ENCODE measurements at regions not wholly inside any gene's neighbourhood (a gene's known extent, or its start where the extent isn't known, plus 50 kb on each side); places are given as distances from the start of the nearest gene placed in this dataset.

DNA sequence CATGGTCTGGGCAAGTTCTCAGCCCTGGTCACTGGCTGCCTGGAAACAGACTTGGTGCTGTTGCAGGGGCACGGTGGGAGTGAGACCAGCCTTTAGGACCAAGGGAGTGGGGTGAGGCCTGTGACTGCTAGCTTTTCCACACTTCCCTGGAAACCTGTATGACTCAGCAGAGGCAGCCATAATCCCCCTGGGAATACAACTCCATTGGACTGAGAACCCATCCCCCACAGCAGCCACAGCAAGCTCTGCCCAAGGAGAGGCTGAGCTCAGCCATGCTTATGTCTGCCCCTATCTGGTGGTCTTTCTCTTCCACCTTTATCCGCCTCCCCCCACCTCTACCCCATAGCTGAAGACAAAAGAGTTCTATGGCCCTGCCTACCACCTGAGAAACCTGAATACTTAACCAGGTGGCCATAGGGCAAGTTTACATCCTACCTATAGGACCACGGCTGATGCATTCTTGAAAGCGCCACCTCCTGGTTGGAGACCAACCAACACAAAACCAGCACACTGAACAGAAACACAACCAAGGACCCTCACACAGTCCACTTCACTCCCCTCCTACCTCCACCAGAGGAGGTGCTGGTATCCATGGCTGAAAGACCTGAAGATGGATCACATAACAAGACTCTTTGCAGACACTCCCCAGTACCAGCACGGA lies 816.2 kb upstream of the SOX9 start:
- DNase-seq (ENCODE audit: low read depth): no peak

DNA sequence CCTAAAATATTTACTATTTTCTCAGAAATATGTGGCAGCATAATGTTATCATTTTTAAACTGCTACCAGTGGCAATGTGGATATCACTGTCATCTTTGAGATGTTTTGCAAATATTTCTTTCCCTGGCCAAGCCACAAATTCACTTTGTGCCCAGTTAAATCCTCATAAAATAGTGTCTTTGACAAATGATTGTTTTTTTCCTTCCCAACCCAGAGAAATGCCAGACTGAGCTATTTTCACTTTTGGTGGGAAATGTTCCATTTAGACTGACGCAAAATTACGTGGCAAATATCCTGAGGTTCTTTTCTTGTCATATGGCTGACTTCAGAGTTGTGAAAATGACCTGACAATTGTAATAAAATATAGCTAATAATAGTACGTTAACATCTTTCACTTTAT lies 807.0 kb upstream of the SOX9 start:
- peak; percentile 22 for DNase-seq (ENCODE audit: low read depth)

DNA sequence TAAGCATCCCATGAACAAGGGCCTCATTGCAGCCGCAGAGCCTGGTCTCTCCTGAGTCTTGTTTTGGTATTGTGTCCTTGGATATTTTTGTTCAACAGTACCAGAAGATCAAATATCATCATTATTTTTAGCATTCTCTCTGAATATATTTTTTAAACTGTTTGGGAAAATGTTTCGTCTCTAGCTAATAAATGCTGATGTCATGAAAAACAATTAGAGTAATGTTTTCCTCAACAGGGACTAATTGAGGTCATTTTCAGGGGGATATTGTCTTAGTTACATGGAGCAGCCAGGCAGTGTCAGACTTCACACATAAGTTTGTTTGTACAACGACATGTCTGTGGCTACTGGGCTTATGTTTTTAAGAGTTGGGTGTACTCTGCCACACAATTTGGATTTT lies 805.3 kb upstream of the SOX9 start:
- DNase-seq (ENCODE audit: low read depth): no peak

DNA sequence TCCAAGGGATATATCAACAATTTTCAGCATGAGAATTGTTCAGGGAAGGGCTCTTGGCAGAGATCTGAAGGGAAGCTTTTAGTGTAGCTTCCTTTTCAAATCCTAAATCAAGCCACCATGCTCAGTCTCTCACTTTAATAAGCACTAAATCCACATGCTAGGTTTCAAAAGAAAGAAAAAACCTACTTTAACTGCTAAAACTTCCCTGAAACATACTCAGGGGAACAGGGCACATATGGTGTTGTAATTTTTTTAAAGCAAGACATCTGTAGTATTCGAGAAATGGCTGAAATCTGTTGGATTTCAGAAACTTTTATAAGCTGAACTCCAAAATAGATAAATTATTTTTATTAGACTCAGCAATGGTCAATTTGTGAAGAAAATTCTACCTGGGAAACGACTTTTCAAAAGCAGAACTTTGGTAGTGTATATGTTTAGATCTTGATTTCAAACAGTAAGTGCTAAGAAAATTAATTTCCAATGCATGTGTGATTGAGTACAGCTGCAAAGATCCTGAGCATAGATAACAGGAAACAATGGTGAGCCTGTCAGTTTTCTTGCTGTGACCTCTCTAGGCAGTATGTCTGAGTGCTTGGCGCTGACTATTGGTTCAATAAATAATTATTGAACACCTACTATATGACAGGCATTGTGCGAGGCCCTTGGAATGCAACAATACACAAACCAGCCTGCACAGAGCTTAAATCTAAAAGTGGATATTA lies 804.5 kb upstream of the SOX9 start:
- DNase-seq (ENCODE audit: low read depth): no peak

DNA sequence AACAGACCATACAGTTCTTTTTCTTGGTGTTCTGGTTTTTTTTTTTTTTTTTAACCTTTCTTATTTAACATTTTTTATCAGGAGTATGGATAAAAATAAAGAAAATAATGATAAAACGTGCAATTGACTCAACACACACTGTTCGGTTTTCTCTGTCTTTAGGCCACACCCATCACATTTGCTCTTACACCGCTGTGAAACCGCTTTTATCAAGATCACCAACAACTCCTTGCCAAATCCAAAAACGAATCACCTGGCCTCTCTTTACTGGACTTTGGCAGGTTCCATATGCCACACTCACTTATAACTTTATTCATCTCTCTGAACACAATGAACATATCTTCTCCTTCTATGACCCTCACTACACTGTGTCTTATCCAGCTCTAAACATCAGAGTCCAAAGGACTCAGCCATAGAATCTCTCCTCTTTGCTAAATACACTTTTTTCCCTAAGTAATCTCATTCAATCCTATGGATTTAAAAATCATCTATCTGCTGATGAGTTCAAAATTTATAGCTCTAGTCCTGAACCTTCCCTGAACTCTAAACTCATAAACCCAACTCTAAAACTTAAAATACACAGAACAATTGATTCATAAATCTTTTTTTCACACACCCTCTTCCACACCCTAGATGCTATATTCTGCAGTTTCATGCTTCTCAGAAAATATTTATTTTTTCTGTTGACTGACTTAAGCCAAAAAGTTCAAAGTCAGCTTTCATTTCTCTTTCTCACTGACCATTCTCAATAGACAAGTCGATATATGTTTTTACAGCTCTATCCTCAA lies 800.6 kb upstream of the SOX9 start:
- DNase-seq (ENCODE audit: low read depth): no peak

DNA sequence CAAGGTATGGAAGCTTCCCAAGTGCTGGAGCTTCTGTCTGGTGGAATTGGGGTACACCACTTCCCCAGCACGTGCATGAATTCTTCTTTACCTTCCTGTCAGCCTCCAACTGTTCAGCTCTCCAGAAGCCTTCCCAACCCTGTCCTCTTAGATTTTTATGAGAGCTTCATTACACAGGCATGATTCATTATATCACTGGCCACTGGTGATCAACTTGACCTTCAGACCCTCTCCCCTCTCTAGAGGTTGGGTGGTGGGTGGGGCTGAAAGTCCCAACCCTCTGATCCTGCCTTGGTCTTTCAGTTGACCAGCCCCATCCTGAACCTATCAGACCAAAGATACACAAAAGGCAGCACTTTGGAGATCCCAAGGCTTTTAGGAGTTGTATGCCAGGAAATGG lies 795.7 kb upstream of the SOX9 start:
- DNase-seq (ENCODE audit: low read depth): no peak

DNA sequence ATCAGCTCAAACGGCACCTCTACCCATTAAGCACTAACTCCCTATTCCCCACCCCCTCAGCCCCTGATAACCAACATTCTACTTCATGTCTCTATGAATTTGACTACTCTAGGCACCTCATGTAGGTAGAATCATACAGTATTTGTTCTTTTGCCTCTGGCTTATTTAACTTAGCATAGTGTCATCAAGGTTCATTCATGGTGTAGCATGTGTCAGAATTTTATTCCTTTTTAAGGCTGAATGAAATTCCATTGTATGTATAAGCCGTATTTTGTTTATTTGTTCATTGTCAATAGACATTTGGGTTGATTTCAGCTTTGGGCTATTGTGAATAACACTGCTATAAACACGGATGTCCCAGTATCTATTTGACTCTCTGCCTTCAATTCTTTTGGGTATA lies 794.9 kb upstream of the SOX9 start:
- no peak for DNase-seq (ENCODE audit: low read depth)

DNA sequence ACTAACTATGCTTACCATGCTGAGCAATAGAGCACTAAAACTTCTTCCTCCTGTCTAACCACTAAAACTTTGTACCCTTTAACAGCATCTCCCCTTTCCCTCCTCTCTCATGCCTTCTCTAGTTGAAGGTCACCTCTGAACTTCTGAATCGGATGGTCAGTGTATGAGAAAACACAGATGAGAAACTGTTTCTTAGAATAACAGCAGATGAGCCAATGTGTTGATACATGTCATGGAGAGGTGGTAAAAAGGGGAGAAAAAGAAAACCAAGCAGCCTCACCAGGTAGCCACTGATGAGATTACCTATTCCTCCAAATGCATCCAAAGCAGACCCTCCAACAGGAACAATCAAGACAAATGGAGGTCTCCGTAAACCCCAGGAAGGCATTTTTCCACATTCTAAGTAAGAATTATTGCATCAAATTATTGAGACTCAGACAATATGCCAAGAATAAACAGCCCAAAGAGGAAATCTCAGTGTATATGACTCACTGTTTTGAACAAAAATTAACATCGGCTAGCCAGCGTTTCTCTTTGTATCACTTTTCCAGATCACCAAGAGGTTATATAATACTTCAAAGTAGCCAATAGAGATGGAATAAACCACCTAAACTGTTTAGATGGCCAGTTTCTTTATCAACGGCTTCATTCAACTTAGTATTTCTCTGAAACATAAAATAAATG lies 793.3 kb upstream of the SOX9 start:
- DNase-seq (ENCODE audit: low read depth): peak; percentile 33

DNA sequence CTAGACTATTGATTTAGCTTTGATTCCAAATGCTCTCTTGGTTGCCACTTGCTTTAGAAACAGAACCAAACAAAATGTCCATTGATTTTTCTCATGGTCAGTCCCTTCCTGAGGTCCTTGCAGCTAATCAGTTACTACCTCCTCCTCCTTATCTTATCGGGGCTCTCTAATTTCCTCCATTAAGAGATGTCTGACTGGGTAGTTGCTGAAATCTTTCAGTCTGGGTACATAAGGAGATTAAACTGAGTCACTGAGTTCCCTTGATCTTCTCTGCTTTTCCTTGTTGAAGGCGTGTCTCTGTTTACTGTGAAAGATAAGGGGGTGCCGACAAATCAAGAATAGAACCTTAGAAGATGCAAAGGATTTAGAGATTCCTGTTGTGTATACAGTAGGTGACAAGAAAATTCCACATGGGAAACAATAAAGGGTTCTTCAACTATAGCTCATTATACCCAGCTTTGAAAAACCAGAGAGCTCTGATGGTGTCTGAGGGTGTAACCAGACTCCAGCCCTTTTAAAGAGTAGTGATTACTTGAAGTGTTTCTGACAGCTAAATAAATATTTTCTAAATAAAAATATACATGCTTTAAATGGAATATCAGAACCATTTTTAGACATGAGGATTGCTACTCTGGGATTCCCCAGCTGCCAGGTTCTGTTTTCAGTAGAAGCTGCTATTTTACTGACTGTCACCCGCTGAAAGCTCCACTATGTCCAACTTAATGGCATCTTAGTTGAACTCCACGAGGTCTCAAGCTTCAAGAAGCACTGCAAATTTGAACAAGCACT lies 791.3 kb upstream of the SOX9 start:
- DNase-seq (ENCODE audit: low read depth): no peak

DNA sequence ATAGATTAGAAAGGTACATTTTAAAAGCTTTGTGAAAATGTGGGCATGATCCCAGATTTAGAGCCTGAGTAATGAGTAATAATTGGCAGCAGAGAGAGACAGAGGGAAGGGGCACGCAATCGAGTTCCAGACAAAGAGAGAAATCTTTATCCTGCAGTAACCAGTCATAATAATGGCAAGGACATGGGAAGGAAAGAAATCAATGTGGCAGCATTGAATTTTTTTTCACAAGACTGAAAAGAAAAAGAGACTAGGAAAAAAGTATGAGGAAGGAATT lies 790.8 kb upstream of the SOX9 start:
- no peak for DNase-seq (ENCODE audit: low read depth)

DNA sequence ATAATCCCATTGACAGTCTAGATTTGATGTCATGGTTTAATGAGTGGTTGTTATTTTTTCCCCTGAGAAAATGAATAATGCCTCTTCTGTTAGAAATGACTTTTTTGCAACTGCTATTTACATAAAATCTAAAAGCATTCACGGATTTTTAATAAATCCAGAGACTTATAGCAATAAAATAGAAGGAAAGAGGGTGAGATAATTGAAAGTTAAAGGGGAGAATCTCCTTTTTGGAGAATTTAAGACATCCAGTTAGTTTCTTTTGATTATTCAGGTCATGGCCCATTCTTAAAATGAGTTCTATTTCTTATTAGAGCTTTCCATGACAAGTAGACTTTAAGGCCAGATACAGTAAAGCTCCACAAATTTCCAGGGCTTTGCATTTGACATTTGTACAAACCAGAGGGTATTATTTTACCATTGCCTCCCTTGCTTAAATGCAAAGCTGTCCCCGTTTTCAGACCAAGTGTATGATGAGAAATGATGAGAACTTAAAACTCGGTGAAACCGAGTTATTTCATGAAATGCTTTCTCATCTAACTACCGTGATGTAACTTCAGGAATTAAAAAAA lies 789.0 kb upstream of the SOX9 start:
- DNase-seq (ENCODE audit: low read depth): no peak

DNA sequence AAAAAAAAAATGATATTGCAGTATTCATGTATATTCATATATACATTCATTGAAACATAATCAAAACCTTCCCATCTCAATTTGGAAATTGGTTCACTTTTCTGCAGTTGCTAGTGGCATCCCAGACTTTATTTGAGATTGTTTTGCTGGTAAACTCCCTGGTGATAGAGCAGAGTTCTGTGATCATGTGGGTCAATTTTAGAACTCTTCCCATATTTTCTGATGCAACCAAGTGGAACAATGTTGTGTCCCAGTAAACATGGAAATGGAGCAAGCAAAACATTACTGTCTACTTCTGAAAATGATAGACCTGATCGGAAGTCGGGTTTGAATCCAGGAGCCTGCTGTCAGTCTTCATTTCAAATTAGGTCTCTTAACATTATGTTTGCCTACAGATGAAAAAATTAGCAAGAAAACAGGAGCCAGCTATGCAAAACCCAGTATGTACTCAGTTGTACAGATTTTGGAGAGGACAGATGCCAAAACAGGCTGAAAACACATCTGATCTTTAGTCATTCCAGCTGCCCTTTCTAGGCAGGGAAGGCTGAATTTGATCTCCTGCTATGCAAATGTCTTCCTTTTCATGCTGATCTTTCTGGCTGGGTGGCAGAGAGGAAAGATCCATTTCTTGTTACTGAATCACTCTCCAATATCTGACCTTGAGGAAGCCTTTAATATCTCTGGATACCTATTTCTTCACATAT lies 786.6 kb upstream of the SOX9 start:
- peak; percentile 51 for DNase-seq (ENCODE audit: low read depth)

DNA sequence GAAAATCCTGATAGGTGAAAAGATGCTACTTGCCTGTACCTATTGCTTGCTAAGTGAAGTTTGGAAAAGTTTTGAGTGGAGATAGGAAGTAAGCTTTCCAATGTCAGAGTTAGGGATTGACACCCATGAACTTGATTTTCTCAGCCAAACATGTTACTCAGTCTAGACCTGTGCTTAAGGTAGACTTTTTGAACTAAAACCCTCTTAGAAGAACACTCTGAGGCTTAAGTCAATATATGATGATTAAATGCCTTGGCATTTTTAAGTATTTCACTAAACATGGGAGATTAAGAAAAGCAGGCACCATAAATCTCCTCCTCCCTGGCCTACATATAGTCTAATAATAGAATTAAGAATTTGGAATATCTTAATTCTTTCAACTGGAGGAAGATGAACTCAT lies 785.6 kb upstream of the SOX9 start:
- DNase-seq (ENCODE audit: low read depth): no peak

DNA sequence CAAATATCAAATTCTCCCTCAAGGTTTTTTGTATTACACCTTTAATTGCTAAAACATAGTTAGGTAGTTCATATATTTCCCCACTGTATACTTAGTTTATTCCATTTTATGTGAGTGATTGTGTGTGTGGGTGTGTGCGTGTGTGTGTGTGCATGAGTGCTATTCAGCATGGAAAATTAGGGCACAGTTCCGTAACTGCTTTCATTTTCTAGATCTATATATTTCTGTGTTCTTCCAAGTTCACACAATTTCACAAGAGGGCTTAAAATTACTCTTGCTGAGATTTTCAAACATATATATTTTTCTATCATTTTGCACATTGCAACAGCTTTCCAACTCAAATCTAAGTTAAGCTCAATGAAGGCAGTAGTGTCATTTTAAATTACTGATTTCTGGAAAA lies 782.9 kb upstream of the SOX9 start:
- DNase-seq (ENCODE audit: low read depth): no peak

DNA sequence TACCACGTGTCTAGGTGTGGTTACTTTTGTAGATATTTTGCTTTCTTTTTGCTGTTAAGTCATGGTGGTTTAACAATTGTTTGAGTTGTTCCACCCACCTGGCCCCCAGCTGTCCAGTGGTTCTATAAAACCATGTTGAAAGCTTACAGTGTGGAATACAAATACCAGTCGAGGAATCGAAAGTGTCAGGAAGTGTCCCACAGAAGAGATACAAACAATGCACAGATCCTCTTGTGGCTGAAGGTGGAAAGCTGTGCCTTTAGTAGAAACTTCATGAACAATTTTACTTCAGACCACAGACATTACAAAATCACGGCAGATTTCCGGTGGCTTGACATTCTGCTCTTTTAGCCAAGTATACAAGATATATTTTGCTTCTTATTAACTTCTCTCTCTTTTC lies 782.4 kb upstream of the SOX9 start:
- DNase-seq (ENCODE audit: low read depth): peak; percentile 57

DNA sequence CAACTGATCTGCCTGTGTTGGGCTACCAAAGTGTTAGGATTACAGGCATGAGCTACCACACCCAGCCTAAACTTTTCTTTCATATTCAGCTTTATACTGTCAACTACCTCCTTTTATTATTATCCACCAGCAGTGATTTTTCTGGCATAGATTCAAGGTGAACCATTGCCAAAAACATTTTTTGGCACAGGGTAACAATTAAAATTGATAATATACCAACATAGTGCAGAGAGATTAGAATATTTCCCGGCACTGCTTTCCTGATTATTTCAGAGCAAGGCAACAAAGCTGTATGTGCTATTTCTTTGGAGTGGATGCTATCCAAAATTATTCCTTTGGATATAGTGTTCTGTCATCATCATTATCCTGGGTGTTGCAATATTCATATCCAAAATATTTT lies 781.6 kb upstream of the SOX9 start:
- DNase-seq (ENCODE audit: low read depth): no peak

DNA sequence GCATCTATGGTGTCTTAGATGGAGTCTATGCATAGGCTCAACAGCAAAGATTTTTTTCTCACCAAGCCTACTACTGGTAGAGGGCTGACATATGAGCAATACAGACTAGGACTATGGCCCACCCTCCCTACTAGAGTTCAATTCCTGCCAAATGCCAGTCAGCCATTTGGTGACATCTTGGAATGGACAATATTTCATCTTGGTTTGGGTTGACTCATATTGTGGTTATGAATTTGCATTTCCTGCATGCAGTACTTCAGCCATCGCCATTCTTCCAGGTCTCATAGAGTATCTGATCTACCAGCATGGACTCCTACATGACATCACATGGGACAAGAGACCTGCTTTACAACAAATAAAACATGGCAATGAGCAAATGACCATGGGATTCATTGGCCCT lies 778.1 kb upstream of the SOX9 start:
- peak; percentile 24 for DNase-seq (ENCODE audit: low read depth)

DNA sequence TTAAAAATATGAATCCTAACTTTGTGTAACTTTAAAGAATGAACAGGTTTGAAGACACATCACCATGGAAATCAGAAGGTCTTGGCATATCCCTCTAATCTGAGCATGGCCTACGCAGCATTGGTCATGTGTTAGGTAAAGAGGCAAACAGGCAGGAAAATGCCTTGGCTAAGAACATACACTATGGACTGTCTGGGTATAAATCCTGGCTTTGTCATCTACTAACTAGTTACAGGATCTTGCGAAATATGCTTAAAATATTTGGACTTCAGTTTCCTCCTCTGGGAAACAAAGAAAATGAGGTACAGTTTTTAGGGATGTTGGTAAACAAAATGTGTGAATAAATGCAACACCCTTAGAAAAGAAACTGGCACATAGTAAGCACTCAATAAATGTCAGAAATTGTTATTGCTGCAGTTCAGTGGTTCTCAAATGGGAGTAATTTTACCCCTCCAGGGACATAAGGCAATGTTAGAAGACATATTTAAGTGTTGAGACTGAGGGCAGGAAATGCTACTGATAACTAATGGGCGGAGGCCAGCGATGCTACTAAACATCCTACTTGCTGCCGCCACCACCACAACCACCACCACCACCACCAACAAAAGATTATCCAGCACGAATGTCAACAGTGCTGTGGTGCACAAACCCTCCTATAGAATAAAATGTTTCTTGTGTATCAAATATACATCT lies 770.8 kb upstream of the SOX9 start:
- no peak for DNase-seq (ENCODE audit: low read depth)

DNA sequence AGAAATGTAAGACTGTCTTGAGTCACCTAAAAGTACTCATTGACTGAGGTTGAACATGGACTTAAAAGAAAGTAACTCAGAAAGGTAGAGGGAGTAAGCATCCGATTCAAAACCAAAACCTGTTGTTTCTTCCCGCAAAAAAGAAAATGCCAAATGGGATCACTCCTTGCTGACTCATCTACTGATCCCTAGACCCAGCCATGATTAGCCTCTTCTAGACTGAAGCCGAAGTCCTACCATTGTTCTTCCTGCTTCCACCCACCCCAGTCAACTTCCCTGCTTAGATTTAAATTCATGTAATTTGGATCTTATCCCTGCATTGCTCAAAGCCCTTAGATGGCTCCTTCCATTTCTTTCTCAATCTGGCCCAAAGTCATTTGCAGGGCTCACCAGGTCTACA lies 760.5 kb upstream of the SOX9 start:
- no peak for DNase-seq (ENCODE audit: low read depth)
